T-cell (primary cell): ENCODE measurements at regions not wholly inside any gene's neighbourhood (a gene's known extent, or its start where the extent isn't known, plus 50 kb on each side); places are given as distances from the start of the nearest gene placed in this dataset.

Experiments
- ATAC-seq, 4 experiments: fragments of 200-7000 bp in 3 of 4; fragments of 150-1000 bp in 1 of 4; cut with Tn5 transposase; replicated peaks in 1 of 4; 1 replicate in 3 of 4; 2 replicates in 1 of 4; pipeline ENCODE4 v1.10.0; 2021; ENCODE audit warnings: moderate library complexity in 3 of 4, mild to moderate bottlenecking in 2 of 4, moderate number of reproducible peaks in 1 of 4
- CTCF ChIA-PET, 2 donors: fragments of 300-600 bp; sonication (Branson Sonifier 250); formaldehyde crosslinking; loops; one replicate each; lab custom pipeline; 2022; ENCODE audit warnings: antibody characterized with exemption in 2 of 2; lab: Charles Lee
- POLR2A ChIA-PET, 2 donors: fragments of 300-600 bp; sonication (Branson Sonifier 250); formaldehyde crosslinking; loops; one replicate each; lab custom pipeline; 2022; ENCODE audit warnings: antibody characterized with exemption in 2 of 2; lab: Charles Lee
- DNase-seq, 35 experiments: peaks; one replicate each; pipeline versions ENCODE4 v3.0.0 to v3.0.0-alpha.2; 2013 to 2023
- H3K27ac ChIP-seq: one replicate; pipeline ENCODE4 v1.5.1; 2013; ENCODE audit warnings: low read length
- H3K27me3 ChIP-seq, 2 experiments: replicated peaks in 1 of 2; 1 replicate in 1 of 2; 2 replicates in 1 of 2; pipeline versions ENCODE4 v1.6.1 to v1.7.0; 2013; ENCODE audit warnings: low read length in 1 of 2, mixed read lengths in 1 of 2; ENCODE audit not compliant: control insufficient read depth in 2 of 2, insufficient read depth in 2 of 2; ENCODE audit errors: extremely low read depth in 1 of 2
- H3K36me3 ChIP-seq, 2 donors: 1 replicate in 1 of 2; 2 replicates in 1 of 2; pipeline versions ENCODE4 v1.6.1 to v1.7.0; 2013; ENCODE audit warnings: low read length in 1 of 2; ENCODE audit not compliant: control insufficient read depth in 2 of 2, insufficient read depth in 1 of 2; ENCODE audit errors: extremely low read depth in 1 of 2
- H3K4me1 ChIP-seq, 2 experiments: 1 replicate in 1 of 2; 2 replicates in 1 of 2; pipeline versions ENCODE4 v1.6.1 to v1.7.0; 2013; ENCODE audit warnings: low read length in 2 of 2, mixed read lengths in 1 of 2; ENCODE audit not compliant: insufficient read depth in 2 of 2, control insufficient read depth in 1 of 2; ENCODE audit errors: extremely low read depth in 1 of 2
- H3K4me3 ChIP-seq, 2 donors: 1 replicate in 1 of 2; 2 replicates in 1 of 2; pipeline versions ENCODE4 v1.5.1 to v1.7.0; 2013; ENCODE audit warnings: mild to moderate bottlenecking in 2 of 2, low read length in 1 of 2, moderate library complexity in 1 of 2; ENCODE audit not compliant: control insufficient read depth in 1 of 2; ENCODE audit errors: extremely low read depth in 1 of 2
- H3K9me3 ChIP-seq: 2 replicates; pipeline ENCODE4 v1.7.0; 2013
- H3K27ac Mint-ChIP-seq, 2 donors: one replicate each; pipeline ENCODE4 v1.8.0; 2020 to 2021; ENCODE audit warnings: mild to moderate bottlenecking in 2 of 2, mixed read lengths in 2 of 2
- H3K27me3 Mint-ChIP-seq, 2 donors: one replicate each; pipeline ENCODE4 v1.8.0; 2021 to 2022; ENCODE audit warnings: mixed read lengths in 2 of 2
- H3K36me3 Mint-ChIP-seq: one replicate; pipeline ENCODE4 v1.8.0; 2021; ENCODE audit warnings: mixed read lengths
- H3K4me1 Mint-ChIP-seq, 3 donors: one replicate each; pipeline ENCODE4 v1.8.0; 2020 to 2022; ENCODE audit warnings: mixed read lengths in 3 of 3, mild to moderate bottlenecking in 1 of 3
- H3K4me3 Mint-ChIP-seq, 3 donors: one replicate each; pipeline ENCODE4 v1.8.0; 2020 to 2022; ENCODE audit warnings: mild to moderate bottlenecking in 3 of 3, mixed read lengths in 3 of 3, moderate library complexity in 3 of 3
- H3K9me3 Mint-ChIP-seq, 3 donors: one replicate each; pipeline ENCODE4 v1.8.0; 2020 to 2022; ENCODE audit warnings: mixed read lengths in 3 of 3
- WGBS: methylation state at CpG from one replicate; pipeline ENCODE4 v1.1.5; 2013; ENCODE audit warnings: missing lambda C conversion rate; ENCODE audit not compliant: insufficient coverage; 5-methylcytosine and 5-hydroxymethylcytosine counted together

GRCh38 chr4:18932730-18933339, 911.3 kb upstream of the LCORL start:
- no peaks in the 10 kb centered on the region for H3K36me3 Mint-ChIP-seq
- no peak overlapping the region for H3K27ac Mint-ChIP-seq
- WGBS = no CpG with 5 or more reads among the region's 1 CpG
- ChIA-PET POLR2A (no interaction called here), CTCF (no interaction called here)
- no peaks in the 10 kb centered on the region for H3K27me3 ChIP-seq
- no peaks in the 10 kb centered on the region for H3K4me1 Mint-ChIP-seq
- H3K36me3 ChIP-seq = no peaks in the 10 kb centered on the region
- no peak overlapping the region for H3K4me3 ChIP-seq
- H3K27ac ChIP-seq = no peak overlapping the region
- no peaks in the 10 kb centered on the region for H3K27me3 Mint-ChIP-seq
- no peak for DNase-seq
- peaks cover 5 to 32% (median 17%) of the 10 kb centered on the region in 3 donors for H3K9me3 Mint-ChIP-seq
- no peak for ATAC-seq
- H3K4me3 Mint-ChIP-seq = no peak overlapping the region
- H3K4me1 ChIP-seq = no peaks in the 10 kb centered on the region
- H3K9me3 ChIP-seq = no peaks in the 10 kb centered on the region

DNA sequence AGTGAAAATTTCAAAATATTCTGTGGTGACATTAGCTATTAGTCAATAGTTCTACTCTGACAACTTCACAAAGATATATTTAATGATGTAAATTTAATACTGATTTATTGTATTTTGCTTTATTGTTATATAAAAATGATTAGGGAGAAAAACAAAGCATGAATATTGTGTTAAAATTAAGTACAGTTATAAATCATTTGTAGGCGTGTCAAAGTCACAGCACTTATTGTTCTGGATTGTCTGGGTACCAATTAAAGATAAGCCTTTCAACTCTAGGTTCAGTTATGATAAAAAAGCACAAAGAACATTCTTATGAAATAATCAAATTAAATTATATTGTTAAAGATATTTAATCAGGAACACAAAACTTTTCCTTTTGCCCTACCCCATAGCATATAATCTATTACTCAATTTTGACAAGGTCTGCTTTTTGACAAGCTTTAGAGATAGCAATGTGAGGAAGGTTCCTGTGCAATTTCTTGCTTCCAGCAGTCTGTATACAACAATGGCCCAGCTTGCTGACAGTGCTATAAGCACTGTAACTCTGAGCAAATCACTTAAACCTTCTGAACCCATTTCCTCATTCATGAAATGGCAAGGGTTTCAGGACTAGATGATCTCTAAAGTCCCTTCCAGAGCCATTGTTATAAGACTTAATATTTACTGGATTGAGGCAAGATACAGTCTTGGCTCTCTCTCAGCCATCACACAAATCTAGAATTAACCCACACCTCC, 910.3 kb upstream of the LCORL start:
- no peak overlapping the region for H3K27ac ChIP-seq
- no peaks in the 10 kb centered on the region for H3K36me3 Mint-ChIP-seq
- ChIA-PET CTCF (no interaction called here), POLR2A (no interaction called here)
- H3K4me3 ChIP-seq = no peak overlapping the region
- no peaks in the 10 kb centered on the region for H3K4me1 ChIP-seq
- H3K27me3 ChIP-seq = no peaks in the 10 kb centered on the region
- H3K27ac Mint-ChIP-seq = no peak overlapping the region
- WGBS = no CpG with 5 or more reads among the region's 1 CpG
- no peaks in the 10 kb centered on the region for H3K36me3 ChIP-seq
- H3K4me3 Mint-ChIP-seq = no peak overlapping the region
- no peaks in the 10 kb centered on the region for H3K9me3 ChIP-seq
- H3K27me3 Mint-ChIP-seq = no peaks in the 10 kb centered on the region
- no peak for ATAC-seq
- peaks cover 8 to 25% (median 11%) of the 10 kb centered on the region in 3 donors for H3K9me3 Mint-ChIP-seq
- no peak for DNase-seq
- no peaks in the 10 kb centered on the region for H3K4me1 Mint-ChIP-seq

DNA sequence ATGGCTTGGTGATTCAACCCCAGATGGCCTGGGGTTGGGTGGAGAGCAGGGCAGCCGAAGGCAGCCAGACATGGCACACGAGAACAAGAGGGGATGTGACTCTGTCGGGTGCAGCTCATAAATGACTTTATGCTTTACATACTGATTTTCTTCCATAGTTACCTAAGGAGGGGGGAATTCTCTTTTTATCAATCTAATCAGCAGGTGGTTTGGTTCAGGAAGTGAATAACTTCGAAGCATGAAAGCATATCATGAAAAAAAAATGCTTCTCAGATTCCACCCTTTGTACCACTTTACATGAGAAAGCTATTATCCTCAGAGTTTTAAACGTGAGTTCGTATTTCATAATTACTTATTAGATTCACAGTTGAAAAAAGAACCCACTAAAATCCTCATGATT, 908.9 kb upstream of the LCORL start:
- ChIA-PET POLR2A (no interaction called here), CTCF (no interaction called here)
- peaks cover 5 to 13% (median 6%) of the 10 kb centered on the region in 3 donors for H3K9me3 Mint-ChIP-seq
- no peaks in the 10 kb centered on the region for H3K36me3 ChIP-seq
- no peaks in the 10 kb centered on the region for H3K4me1 ChIP-seq
- no peak overlapping the region for H3K4me3 Mint-ChIP-seq
- H3K27me3 Mint-ChIP-seq = no peaks in the 10 kb centered on the region
- no peak overlapping the region for H3K27ac Mint-ChIP-seq
- no peaks in the 10 kb centered on the region for H3K4me1 Mint-ChIP-seq
- no CpG with 5 or more reads among the region's 6 CpGs for WGBS
- DNase-seq (no peak), ATAC-seq (no peak)
- no peaks in the 10 kb centered on the region for H3K9me3 ChIP-seq
- H3K4me3 ChIP-seq = no peak overlapping the region
- no peaks in the 10 kb centered on the region for H3K27me3 ChIP-seq
- no peaks in the 10 kb centered on the region for H3K36me3 Mint-ChIP-seq
- H3K27ac ChIP-seq = no peak overlapping the region

DNA sequence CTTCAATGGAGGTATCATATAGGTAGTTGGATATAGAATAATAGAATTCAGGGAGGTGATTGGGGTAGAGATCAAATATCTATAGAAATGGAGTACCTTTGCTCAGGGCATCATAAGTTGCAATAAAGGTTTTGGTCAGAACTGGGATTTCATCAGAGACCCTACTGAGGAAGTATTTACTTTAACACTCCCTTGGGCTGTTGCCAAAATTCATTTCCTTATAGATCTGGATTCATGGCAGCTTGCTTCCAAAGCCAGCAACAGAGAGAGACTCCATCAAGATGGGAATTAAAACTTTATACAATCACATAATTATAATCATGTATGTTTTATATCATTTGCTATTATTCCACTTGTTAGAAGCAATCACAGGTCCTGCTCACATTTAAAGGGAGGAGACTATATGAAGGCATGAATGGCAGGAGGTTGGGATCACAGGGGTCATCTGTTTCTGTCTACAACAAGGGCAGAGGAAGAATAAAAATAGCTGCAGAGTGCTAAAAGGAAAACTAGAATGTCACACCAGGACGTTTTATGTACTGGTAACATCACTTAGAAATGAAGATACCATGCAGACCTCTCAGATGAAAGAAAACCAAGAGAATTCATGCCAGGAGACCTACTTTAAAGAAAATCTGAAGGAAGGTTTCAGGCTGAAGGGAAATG, 902.1 kb upstream of the LCORL start:
- no peaks in the 10 kb centered on the region for H3K36me3 ChIP-seq
- POLR2A ChIA-PET = no interaction called here

DNA sequence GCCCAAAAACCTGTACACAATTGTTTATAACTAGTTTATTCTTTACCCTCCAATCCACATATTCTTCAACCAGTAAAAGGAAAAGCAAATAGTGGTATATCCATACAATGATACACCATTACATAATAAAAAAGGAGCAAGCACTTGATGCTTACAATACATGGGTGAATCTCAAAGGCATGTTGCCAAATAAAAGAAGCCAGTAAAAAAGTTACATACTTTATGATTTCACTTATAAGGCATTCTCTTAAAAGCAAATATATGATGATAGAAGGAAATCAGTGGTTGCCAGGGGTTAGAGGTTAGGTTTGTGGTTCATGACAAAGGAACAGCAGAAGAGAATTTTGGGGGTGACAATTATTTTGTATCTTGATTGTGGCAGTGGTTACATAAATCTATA, 896.1 kb upstream of the LCORL start:
- no peaks in the 10 kb centered on the region for H3K27me3 ChIP-seq
- ATAC-seq (no peak), DNase-seq (no peak)
- Mint-ChIP-seq H3K36me3 (no peaks in the 10 kb centered on the region), H3K4me3 (no peak overlapping the region), H3K4me1 (no peaks in the 10 kb centered on the region), H3K9me3 (peaks cover 15 to 21% (median 21%) of the 10 kb centered on the region in 3 donors), H3K27ac (no peak overlapping the region), H3K27me3 (no peaks in the 10 kb centered on the region)
- ChIA-PET POLR2A (no interaction called here), CTCF (no interaction called here)
- H3K4me3 ChIP-seq = no peak overlapping the region
- no peaks in the 10 kb centered on the region for H3K36me3 ChIP-seq
- no peaks in the 10 kb centered on the region for H3K4me1 ChIP-seq
- no peak overlapping the region for H3K27ac ChIP-seq
- peaks cover 1% of the 10 kb centered on the region for H3K9me3 ChIP-seq

More for the DNA sequence above, 902.1 kb upstream of the LCORL start:
- Histone ChIP-seq H3K27me3 (no peaks in the 10 kb centered on the region), H3K27ac (no peak overlapping the region), H3K4me1 (no peaks in the 10 kb centered on the region), H3K9me3 (peaks cover 3% of the 10 kb centered on the region), H3K4me3 (no peak overlapping the region)
- ATAC-seq (no peak), DNase-seq (no peak)
- H3K27me3 Mint-ChIP-seq = no peaks in the 10 kb centered on the region
- no peaks in the 10 kb centered on the region for H3K36me3 Mint-ChIP-seq
- no peaks in the 10 kb centered on the region for H3K4me1 Mint-ChIP-seq
- H3K27ac Mint-ChIP-seq = no peak overlapping the region
- H3K4me3 Mint-ChIP-seq = no peak overlapping the region
- CTCF ChIA-PET = no interaction called here
- no CpG with 5 or more reads among the region's 1 CpG for WGBS
- H3K9me3 Mint-ChIP-seq = peaks cover 13 to 18% (median 16%) of the 10 kb centered on the region in 3 donors

DNA sequence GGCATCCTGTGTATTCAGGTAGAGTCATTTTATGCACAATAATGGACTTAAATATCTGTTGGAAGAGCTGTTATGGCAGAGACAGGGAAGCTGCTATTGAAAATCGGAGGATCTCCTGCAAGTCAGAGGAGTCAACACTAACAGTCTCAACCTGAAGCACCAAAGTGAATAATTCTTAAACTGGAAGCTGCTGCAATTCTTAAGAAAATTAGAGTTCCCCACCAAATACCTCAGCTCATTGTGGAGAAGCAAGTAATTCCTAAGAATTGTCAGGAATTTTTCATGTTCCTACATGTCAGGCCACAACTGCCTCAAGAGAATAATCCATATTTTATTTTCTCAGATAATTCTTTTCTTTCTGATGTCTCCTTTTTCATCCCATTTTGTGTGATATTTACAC, 892.6 kb upstream of the LCORL start:
- Histone ChIP-seq H3K9me3 (no peaks in the 10 kb centered on the region), H3K27ac (no peak overlapping the region), H3K4me3 (no peak overlapping the region), H3K27me3 (no peaks in the 10 kb centered on the region), H3K36me3 (no peaks in the 10 kb centered on the region), H3K4me1 (no peaks in the 10 kb centered on the region)
- Mint-ChIP-seq H3K9me3 (peaks cover 11 to 22% (median 22%) of the 10 kb centered on the region in 3 donors), H3K36me3 (no peaks in the 10 kb centered on the region), H3K27ac (no peak overlapping the region), H3K4me1 (no peaks in the 10 kb centered on the region), H3K27me3 (no peaks in the 10 kb centered on the region), H3K4me3 (no peak overlapping the region)
- ATAC-seq (no peak), DNase-seq (no peak)
- CTCF ChIA-PET = no interaction called here
- POLR2A ChIA-PET = no interaction called here
- WGBS = no CpG with 5 or more reads among the region's 1 CpG
